ENCODE measurements at regions not wholly inside any gene's neighbourhood (a gene's known extent, or its start where the extent isn't known, plus 50 kb on each side); places are given as distances from the start of the nearest gene placed in this dataset.
"Not testable (repeated sequence)": the region's sequence is repeated elsewhere in the genome, so short reads cannot be mapped to it uniquely, and the experiment has no call there.

- DNase-seq (ENCODE audit: low read depth in 3 of 3, low spot score in 2 of 3) = no peak
Measured at GRCh38 chr6:14575961-14576360, 458.4 kb downstream of the CD83 start.

DNA sequence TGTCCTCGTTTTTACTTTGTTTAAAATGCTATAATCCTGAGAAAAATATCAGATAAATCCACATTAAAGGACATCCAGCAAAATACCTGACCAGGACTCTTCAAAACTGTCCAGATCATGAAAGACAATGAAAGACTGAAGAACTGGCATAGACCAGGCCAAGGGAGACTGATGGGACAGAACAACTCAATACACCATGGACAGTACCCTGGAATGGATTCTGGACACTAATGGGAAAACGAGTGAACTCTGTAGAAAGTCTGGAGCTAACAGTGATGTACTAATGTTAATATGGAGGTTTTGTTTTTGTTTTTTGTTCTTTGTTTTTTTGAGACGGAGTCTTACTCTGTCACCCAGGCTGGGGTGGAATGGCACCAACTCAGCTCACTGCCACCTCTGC lies 461.4 kb downstream of the CD83 start:
- DNase-seq (ENCODE audit: low read depth in 3 of 3, low spot score in 2 of 3) = no peak

DNA sequence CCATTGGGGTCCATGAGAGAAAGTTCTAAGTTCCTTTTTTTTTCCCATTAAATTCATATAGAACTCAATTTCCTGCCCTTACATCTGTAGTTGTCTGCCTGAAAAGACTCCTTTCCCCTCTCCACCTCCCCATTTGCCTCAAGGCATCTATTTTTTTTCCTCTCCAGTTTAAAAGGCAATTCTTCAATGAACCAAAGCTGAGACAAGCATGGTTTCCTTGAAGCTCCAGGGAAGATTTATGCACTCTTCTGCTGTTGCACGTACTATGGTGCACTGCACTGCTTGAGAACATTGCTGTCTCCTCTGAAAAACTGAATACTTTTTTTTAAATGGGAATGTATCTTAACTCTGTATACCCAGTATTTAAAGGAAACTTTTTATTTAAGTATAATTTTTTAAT lies 465.2 kb downstream of the CD83 start:
- no peak for DNase-seq (ENCODE audit: low read depth in 3 of 3, low spot score in 2 of 3)

DNA sequence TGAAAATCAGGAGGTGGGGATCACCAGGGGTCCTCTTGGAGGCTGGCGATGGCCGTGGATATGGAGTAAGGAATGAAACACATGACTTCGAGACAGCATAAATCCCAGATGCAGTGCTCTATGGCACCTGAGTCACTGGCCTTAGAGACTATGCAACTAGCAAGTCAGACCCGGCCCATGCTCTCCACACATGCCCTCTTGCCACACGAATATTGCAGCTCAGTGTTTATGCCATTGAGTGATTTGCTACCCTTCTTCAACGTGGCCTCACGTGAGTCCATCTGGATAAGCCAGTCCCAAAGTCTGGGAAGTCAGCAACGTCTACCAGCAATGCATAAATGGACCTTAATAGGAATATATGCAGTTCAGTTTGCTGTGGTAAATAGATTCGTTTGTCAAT lies 466.3 kb downstream of the CD83 start:
- DNase-seq (ENCODE audit: low read depth in 3 of 3, low spot score in 2 of 3) = no peak

- DNase-seq (ENCODE audit: low read depth in 3 of 3, low spot score in 2 of 3) = no peak
Measured at GRCh38 chr6:14584450-14584849, 466.9 kb downstream of the CD83 start.

DNA sequence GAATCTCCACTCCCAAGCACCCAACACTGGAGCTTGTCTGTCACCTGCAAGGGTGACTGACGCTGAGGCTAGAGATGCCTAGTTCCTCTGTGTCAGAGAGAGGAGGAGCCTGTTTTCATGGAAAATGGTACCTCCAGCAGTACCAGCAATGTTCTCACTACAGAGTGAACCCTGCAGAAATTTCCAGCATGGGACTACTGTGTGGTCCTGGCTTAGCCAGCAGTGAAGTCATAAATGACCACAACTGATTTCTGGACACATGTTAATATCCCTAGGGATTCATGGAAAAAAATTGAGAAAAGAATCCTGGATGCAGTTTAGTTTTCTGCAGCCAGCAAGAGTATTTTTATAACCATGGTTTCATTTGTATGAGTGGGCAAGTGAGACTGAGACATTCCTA lies 468.1 kb downstream of the CD83 start:
- DNase-seq (ENCODE audit: low read depth in 3 of 3, low spot score in 2 of 3) = no peak

DNA sequence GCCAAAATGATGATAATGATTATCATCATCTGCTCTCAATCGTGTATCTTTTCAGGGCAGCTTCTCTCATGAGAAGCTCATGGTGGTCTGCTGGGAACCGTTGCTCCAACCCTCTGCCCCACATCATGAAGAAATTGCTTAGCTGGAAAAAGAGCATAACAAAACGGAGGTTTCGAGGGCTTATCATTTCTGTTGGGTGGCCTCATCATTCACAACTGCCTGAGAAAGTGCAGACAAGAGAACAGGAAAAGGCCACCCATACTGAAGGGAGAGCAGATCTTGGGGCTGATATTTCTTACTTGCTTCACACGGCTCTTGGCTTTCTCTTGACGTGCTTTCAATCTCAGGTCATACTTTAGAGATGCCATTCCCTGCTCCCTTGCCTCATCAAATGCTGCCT lies 471.6 kb downstream of the CD83 start:
- DNase-seq (ENCODE audit: low read depth in 3 of 3, low spot score in 2 of 3) = no peak

- no peak for DNase-seq (ENCODE audit: low read depth in 3 of 3, low spot score in 2 of 3)
Measured at GRCh38 chr6:14590586-14590985, 473.0 kb downstream of the CD83 start.

- no peak for DNase-seq (ENCODE audit: low read depth in 3 of 3, low spot score in 2 of 3)
Measured at GRCh38 chr6:14591998-14592397, 474.4 kb downstream of the CD83 start.

DNA sequence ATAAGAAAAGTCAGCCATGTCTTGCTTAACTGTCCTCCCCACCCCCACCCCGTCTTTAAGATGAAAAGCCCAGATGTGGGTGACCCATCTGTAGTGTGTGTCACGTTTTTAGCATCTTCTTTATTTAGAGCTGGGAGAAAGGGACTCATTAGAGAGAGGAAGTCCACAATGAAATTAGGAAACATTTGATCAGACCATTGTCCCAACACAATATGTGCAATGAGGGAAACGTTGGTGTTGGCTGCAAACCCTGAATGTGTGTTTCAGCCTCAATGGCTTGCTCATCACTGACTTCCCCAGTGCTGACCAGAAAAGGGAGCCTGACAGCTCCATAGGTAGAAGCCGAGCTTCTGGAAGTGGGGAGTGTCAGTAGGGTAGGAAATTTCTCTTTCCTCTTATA lies 475.7 kb downstream of the CD83 start:
- DNase-seq (ENCODE audit: low read depth in 3 of 3, low spot score in 2 of 3) = no peak

DNA sequence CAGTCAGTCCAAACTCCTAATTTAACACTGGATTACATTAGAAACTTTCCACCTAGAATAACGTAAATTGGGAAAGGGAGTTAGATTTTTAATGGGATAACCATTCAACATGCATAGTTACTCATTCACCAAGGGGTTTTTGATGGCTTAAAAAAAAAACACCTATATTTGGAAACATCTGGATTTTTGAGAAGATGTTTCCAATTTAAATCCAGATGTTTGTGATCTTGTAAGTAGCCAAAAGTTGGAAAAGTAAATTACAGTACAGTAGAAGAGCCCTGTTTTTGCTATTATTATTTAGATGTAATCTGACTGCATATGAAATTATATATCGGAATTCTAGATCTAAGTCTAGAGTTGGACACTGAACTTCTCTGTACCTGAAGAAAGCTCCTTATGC lies 478.2 kb downstream of the CD83 start:
- no peak for DNase-seq (ENCODE audit: low read depth in 3 of 3, low spot score in 2 of 3)

- DNase-seq (ENCODE audit: low read depth in 3 of 3, low spot score in 2 of 3) = no peak
Measured at GRCh38 chr6:14596410-14596809, 478.8 kb downstream of the CD83 start.

GRCh38 chr6:14597090-14597489 lies 479.5 kb downstream of the CD83 start:
- no peak for DNase-seq (ENCODE audit: low read depth in 3 of 3, low spot score in 2 of 3)

GRCh38 chr6:14598017-14598864 lies 480.7 kb downstream of the CD83 start:
- DNase-seq (ENCODE audit: low read depth in 3 of 3, low spot score in 2 of 3) = no peak

DNA sequence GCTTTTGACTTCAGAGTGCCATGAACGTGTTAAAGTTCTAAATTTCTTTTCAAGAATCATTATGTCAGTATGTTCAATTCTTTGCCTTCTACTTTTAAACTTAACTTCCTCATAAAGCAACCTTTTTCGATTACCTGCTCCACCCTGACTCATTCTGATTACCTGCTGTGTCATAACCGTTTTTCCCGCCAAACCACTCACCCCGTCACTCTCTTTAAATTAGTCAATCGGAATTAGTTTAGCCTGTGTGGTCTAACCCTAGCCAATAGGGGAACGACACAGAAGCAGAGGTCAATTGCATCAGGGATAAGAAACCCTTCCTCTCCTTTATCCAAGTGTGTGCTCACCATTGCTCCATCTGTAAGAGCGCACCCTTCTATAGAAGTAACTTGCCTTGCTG lies 482.7 kb downstream of the CD83 start:
- DNase-seq (ENCODE audit: low read depth in 3 of 3, low spot score in 2 of 3) = not testable (repeated sequence)

- no peak for DNase-seq (ENCODE audit: low read depth in 3 of 3, low spot score in 2 of 3)
Measured at GRCh38 chr6:14601490-14601889, 483.9 kb downstream of the CD83 start.

DNA sequence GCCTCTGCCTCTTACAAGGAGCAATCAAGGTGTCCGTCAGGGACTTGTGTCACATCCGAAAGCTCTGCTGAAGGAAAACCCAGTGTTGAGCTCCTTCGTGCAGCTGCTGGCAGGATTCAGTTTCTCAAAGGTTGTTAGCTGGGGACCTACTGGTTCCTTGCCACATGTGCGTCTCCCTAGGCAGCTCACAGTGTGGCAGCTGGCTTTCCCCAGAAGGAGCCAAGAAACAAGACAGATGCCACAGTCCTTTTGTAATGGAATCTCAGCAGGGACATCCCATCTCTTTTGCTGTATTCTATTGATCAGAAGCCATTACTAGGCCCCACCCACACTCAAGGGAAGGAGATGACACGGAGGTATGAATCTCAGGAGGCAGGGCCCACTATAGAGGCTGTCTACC lies 488.8 kb downstream of the CD83 start:
- no peak for DNase-seq (ENCODE audit: low read depth in 3 of 3, low spot score in 2 of 3)

GRCh38 chr6:14610141-14610540 lies 492.6 kb downstream of the CD83 start:
- DNase-seq (ENCODE audit: low read depth in 3 of 3, low spot score in 2 of 3) = no peak

GRCh38 chr6:14612016-14612980 lies 494.7 kb downstream of the CD83 start:
- no peak for DNase-seq (ENCODE audit: low read depth in 3 of 3, low spot score in 2 of 3)

- no peak for DNase-seq (ENCODE audit: low read depth in 3 of 3, low spot score in 2 of 3)
Measured at GRCh38 chr6:14614631-14615030, 497.1 kb downstream of the CD83 start.

GRCh38 chr6:14616656-14617055 lies 499.1 kb downstream of the CD83 start:
- no peak for DNase-seq (ENCODE audit: low read depth in 3 of 3, low spot score in 2 of 3)

Measured in right renal cortex interstitium (tissue), 3 donors.